Progenitor cell of endocrine pancreas (in vitro differentiated cells): ENCODE measurements at regions not wholly inside any gene's neighbourhood (a gene's known extent, or its start where the extent isn't known, plus 50 kb on each side); places are given as distances from the start of the nearest gene placed in this dataset.

Experiments used
- DNase-seq: peaks from one replicate; pipeline ENCODE4 v3.0.0; 2021; ENCODE audit warnings: low spot score; ENCODE audit not compliant: unreplicated experiment
- H3K27ac Mint-ChIP-seq: 2 replicates; pipeline ENCODE4 v1.8.0; 2021; ENCODE audit warnings: mild to moderate bottlenecking, moderate library complexity, mixed read lengths
- H3K27me3 Mint-ChIP-seq: 2 replicates; pipeline ENCODE4 v1.8.0; 2021; ENCODE audit warnings: mixed read lengths
- H3K36me3 Mint-ChIP-seq: 2 replicates; pipeline ENCODE4 v1.8.0; 2022; ENCODE audit warnings: mixed read lengths; ENCODE audit not compliant: insufficient read depth
- H3K4me1 Mint-ChIP-seq: 2 replicates; pipeline ENCODE4 v1.8.0; 2021; ENCODE audit warnings: low read depth, mixed read lengths
- H3K4me3 Mint-ChIP-seq: 2 replicates; pipeline ENCODE4 v1.8.0; 2021; ENCODE audit warnings: low read depth, mild to moderate bottlenecking, moderate library complexity, mixed read lengths
- H3K9me3 Mint-ChIP-seq: 2 replicates; pipeline ENCODE4 v1.8.0; 2021; ENCODE audit warnings: low read depth, mixed read lengths
- TF ChIP-seq, protein P1 (sequence below): fragments of 200-600 bp; sonication (generic); IDR thresholded peaks from one replicate; pipeline ENCODE4 v1.5.0; 2021; ENCODE audit warnings: antibody characterized with exemption, mild to moderate bottlenecking; ENCODE audit not compliant: unreplicated experiment

DNA sequence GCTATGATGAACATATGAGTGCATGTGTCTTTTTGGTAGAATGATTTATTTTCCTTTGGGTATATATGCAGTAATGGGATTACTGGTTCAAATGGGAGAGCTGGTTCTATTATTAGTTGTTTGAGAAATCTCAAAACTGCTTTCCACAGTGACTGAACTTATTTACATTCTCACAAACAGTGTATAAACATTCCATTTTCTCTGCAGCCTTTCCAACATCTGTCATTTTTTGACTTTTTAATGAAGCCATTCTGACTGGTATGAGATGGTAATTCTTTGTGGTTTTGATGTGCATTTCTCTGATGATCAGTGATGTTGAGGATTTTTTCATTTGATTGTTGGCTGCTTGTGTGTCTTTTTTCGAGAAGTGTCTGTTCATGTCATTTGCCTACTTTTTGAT is 1124.2 kb downstream of the NAALADL2 start:
- H3K9me3 Mint-ChIP-seq = peaks cover 31% of the 10 kb centered on the region
- H3K4me3 Mint-ChIP-seq = no peak overlapping the region
- TF ChIP-seq, protein P1, sequence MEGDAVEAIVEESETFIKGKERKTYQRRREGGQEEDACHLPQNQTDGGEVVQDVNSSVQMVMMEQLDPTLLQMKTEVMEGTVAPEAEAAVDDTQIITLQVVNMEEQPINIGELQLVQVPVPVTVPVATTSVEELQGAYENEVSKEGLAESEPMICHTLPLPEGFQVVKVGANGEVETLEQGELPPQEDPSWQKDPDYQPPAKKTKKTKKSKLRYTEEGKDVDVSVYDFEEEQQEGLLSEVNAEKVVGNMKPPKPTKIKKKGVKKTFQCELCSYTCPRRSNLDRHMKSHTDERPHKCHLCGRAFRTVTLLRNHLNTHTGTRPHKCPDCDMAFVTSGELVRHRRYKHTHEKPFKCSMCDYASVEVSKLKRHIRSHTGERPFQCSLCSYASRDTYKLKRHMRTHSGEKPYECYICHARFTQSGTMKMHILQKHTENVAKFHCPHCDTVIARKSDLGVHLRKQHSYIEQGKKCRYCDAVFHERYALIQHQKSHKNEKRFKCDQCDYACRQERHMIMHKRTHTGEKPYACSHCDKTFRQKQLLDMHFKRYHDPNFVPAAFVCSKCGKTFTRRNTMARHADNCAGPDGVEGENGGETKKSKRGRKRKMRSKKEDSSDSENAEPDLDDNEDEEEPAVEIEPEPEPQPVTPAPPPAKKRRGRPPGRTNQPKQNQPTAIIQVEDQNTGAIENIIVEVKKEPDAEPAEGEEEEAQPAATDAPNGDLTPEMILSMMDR = no peak
- no peaks in the 10 kb centered on the region for H3K36me3 Mint-ChIP-seq
- DNase-seq = no peak
- H3K27ac Mint-ChIP-seq = no peak overlapping the region
- H3K27me3 Mint-ChIP-seq = no peaks in the 10 kb centered on the region
- H3K4me1 Mint-ChIP-seq = peaks cover 4% of the 10 kb centered on the region

DNA sequence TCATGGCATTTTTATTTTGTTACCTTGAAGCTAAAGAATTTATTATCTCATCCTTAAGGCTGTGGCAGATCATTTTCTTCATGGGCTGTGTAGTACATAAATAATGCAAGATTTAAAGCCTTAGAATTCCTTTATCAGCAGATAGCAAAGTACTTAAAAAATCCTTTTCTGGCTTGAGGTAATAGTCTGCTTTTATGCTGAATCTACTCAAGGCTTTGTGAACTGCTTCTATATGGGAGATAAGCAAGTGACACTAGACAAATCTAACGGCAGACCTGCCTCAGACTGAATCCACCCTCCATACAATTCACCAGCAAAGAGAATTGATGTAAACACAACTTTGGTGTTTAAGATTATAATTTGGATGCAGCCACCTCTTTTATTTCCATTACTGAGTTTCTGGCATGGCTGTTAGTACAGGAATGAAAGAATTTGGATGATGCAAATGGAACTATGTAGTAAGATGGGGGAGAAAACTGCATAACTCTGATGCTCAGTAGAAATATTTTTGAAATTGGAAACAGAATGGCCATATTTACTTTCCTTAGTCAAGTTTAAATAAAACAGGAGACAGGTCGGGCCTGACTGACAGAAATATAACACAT is 1121.5 kb downstream of the NAALADL2 start:
- no peak for DNase-seq
- Mint-ChIP-seq H3K4me3 (no peak overlapping the region), H3K27me3 (no peaks in the 10 kb centered on the region), H3K36me3 (no peaks in the 10 kb centered on the region), H3K27ac (no peak overlapping the region), H3K9me3 (peaks cover 18% of the 10 kb centered on the region), H3K4me1 (peaks cover 4% of the 10 kb centered on the region)
- TF ChIP-seq, protein P1 = no peak

DNA sequence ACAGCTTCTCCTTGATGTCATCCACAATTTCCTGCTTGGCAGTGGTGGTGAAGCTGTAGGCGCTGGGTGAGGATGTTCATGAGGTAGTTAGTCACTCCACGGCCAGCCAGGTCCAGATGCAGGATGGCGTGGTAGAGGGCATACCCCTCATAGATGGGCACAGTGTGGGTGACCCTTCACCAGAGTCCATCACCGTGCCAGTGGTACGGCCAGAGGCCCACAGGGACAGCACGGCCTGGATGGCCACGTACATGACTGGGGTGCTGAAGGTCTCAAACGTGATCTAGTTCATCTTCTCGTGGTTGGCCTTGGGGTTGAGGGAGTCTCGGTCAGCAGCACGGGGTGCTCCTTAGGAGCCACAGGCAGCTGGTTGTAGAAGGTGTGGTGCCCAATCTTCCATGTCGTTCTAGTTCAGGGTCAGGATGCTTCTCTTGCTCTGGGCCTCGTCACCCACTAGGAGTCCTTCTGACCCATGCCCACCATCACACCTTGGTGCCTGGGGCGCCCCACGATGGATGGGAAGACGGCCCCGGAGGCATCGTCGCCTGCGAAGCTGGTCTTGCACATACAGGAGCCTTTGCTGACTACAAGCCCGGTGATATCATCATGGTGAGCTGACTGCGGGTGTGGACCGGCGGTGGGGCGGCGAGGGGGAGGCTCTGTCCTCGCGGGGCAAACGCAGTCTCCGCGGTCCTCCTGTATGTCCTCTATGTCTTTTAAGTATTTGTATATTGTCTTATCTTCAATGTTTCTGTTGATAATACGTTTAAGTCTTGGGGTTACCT is 1119.0 kb downstream of the NAALADL2 start:
- DNase-seq = no peak
- no peaks in the 10 kb centered on the region for H3K27me3 Mint-ChIP-seq
- H3K27ac Mint-ChIP-seq = no peak overlapping the region
- H3K9me3 Mint-ChIP-seq = peaks cover 11% of the 10 kb centered on the region
- TF ChIP-seq, protein P1 = no peak
- H3K4me3 Mint-ChIP-seq = no peak overlapping the region
- peaks cover 4% of the 10 kb centered on the region for H3K4me1 Mint-ChIP-seq
- no peaks in the 10 kb centered on the region for H3K36me3 Mint-ChIP-seq

DNA sequence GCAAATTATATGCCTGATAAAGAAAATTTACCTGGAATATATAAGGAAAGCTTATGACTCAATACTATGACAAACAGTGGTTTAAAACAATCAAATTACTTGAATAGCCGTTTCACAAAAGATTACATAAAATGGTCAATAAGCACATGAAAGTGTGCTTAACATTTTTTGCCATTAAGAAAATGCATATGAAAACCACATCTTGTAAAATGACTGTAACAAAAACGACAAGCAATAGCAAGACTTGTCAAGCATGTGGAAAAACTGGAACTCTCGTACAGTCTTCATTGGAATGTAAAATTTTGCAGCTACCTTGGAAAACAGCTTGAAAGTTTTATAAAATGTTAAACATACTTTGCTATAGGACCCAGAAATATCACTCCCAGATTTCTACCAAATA is 1110.3 kb downstream of the NAALADL2 start:
- no peaks in the 10 kb centered on the region for H3K4me1 Mint-ChIP-seq
- TF ChIP-seq, protein P1 = no peak
- H3K27ac Mint-ChIP-seq = no peak overlapping the region
- DNase-seq = no peak
- no peak overlapping the region for H3K4me3 Mint-ChIP-seq
- H3K27me3 Mint-ChIP-seq = no peaks in the 10 kb centered on the region
- H3K9me3 Mint-ChIP-seq = peaks cover 28% of the 10 kb centered on the region
- peaks cover 2% of the 10 kb centered on the region for H3K36me3 Mint-ChIP-seq

DNA sequence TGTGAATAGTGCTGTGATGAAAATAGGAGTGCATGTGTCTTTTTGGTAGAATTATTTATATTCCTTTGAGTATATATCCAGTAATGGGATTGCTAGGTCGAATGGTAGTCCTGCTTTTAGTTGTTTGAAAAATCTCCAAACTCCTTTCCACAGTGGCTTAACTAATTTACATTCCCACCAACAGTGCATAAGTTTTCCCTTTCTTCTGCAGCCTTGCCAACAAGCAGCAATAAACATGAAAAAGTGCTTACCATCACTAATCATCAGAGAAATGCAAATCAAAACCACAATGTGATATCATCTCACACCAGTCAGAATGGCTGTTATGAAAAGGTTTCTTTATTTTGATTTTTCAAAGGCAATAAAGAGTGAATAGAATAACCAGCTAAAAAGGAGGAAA is 1105.9 kb downstream of the NAALADL2 start:
- TF ChIP-seq, protein P1 = no peak
- Mint-ChIP-seq H3K4me3 (no peak overlapping the region), H3K4me1 (no peaks in the 10 kb centered on the region), H3K27ac (no peak overlapping the region), H3K36me3 (peaks cover 2% of the 10 kb centered on the region), H3K27me3 (no peaks in the 10 kb centered on the region), H3K9me3 (peaks cover 25% of the 10 kb centered on the region)
- no peak for DNase-seq
